Upper lobe of right lung (tissue), 1 donor: ENCODE measurements at regions not wholly inside any gene's neighbourhood (a gene's known extent, or its start where the extent isn't known, plus 50 kb on each side); places are given as distances from the start of the nearest gene placed in this dataset.

Experiments
- ATAC-seq: fragments of 200-7000 bp; cut with Tn5 transposase; one replicate; pipeline ENCODE4 v1.9.1; 2020; ENCODE audit warnings: mild to moderate bottlenecking, moderate library complexity
- DNase-seq: peaks from one replicate; pipeline ENCODE4 v3.0.0-alpha.2; 2020
- H3K27ac ChIP-seq: fragments of 200-600 bp; one replicate; pipeline ENCODE4 v1.8.0; 2022
- H3K27me3 ChIP-seq: fragments of 200-600 bp; one replicate; pipeline ENCODE4 v1.8.0; 2022; ENCODE audit warnings: mild to moderate bottlenecking
- H3K36me3 ChIP-seq: fragments of 200-600 bp; one replicate; pipeline ENCODE4 v1.8.0; 2022
- H3K4me1 ChIP-seq: fragments of 200-600 bp; one replicate; pipeline ENCODE4 v1.8.0; 2022
- H3K4me3 ChIP-seq: fragments of 200-600 bp; one replicate; pipeline ENCODE4 v1.8.0; 2022; ENCODE audit warnings: mild to moderate bottlenecking
- H3K9me3 ChIP-seq: fragments of 200-600 bp; one replicate; pipeline ENCODE4 v1.8.0; 2022
- intact Hi-C: fragments of 100-400 bp; cut with DNase I; formaldehyde crosslinking; loops from one replicate; pipeline ENCODE4 v1.11.0; 2022
- TF ChIP-seq, protein P1 (sequence below): fragments of 200-600 bp; IDR thresholded peaks from one replicate; pipeline ENCODE4 v1.8.0; 2022; ENCODE audit warnings: antibody characterized with exemption
- donor health status: DM: no; HTN: yes; CAD: no; lungs with severe emphysema.

DNA sequence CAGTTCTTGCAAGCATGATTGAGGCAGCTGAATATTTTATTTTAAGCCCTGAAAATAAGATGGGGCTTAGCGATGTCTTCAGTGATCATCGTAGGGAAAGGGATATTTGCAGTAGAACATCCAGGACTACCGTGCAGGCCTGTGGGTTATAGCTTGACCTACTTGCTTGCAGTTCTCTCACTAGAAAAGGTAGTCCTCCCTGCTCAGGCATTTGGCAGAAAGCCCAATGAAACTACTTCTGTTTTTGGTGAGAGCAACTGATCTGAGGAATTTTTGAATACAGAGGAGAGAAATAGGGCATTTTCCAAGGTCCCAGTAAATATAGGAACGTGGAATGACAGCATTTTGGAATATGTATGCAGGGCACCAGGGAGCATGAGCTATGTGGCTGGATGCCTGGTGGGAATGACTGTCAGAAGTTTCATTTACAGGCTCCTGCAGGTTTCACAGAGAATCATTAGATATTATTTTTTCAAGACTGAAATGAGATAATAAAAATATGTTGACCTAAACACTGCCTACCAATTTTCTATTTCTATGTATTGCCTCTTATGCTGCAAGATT is 417.9 kb upstream of the ACTBL2 start:
- TF ChIP-seq, protein P1, sequence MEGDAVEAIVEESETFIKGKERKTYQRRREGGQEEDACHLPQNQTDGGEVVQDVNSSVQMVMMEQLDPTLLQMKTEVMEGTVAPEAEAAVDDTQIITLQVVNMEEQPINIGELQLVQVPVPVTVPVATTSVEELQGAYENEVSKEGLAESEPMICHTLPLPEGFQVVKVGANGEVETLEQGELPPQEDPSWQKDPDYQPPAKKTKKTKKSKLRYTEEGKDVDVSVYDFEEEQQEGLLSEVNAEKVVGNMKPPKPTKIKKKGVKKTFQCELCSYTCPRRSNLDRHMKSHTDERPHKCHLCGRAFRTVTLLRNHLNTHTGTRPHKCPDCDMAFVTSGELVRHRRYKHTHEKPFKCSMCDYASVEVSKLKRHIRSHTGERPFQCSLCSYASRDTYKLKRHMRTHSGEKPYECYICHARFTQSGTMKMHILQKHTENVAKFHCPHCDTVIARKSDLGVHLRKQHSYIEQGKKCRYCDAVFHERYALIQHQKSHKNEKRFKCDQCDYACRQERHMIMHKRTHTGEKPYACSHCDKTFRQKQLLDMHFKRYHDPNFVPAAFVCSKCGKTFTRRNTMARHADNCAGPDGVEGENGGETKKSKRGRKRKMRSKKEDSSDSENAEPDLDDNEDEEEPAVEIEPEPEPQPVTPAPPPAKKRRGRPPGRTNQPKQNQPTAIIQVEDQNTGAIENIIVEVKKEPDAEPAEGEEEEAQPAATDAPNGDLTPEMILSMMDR, result no peak
- ATAC-seq, result peak; percentile 39

DNA sequence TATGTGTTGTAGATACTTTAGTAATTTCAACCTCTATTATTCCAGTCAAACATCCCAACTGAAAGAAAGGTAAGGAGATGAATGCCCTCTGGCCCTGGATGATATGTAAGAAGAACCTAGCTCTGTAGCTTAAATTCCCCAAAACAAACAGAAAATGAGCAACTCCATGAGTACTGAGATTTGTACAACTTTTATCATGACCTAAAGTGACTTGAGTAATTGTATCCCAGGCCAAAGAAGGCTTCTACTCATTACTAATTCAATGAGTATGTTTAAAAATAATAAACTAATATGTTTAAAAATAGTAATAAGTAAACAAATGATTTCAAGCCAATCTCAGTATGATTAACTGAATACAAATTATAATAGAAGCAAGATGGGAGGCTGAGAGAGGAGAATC is 414.0 kb upstream of the ACTBL2 start:
- Histone ChIP-seq H3K27ac (no peak overlapping the region), H3K4me1 (no peaks in the 10 kb centered on the region), H3K4me3 (no peak overlapping the region), H3K9me3 (no peaks in the 10 kb centered on the region), H3K36me3 (no peaks in the 10 kb centered on the region), H3K27me3 (no peaks in the 10 kb centered on the region)
- ATAC-seq (no peak), DNase-seq (no peak)
- intact Hi-C loops, result no loop called here
- TF ChIP-seq, protein P1, result no peak

More for the DNA sequence above, 417.9 kb upstream of the ACTBL2 start:
- no peak overlapping the region for H3K27ac ChIP-seq
- H3K9me3 ChIP-seq, result no peaks in the 10 kb centered on the region
- no peaks in the 10 kb centered on the region for H3K36me3 ChIP-seq
- intact Hi-C loops, result no loop called here
- DNase-seq, result no peak
- H3K27me3 ChIP-seq, result no peaks in the 10 kb centered on the region
- no peak overlapping the region for H3K4me3 ChIP-seq
- H3K4me1 ChIP-seq, result no peaks in the 10 kb centered on the region

DNA sequence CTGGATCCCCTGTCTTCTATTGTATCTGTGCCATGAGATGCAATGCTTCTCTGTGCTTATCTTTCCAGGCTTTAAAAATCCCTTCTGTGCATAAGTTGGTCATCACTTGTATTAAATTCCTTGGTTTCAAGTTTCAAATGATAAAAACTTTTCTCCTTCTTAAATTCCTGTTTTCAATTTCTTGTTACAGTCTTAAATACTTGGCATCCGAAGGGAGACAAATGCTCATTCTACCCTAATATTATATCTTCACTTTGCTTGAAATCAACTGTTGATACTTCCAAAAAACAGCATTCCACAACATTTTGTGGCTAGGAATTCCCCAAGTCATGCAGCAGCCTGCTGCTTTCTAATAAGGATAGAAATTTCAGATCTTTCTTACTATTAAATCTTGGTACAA is 413.2 kb upstream of the ACTBL2 start:
- Histone ChIP-seq H3K36me3 (no peaks in the 10 kb centered on the region), H3K27ac (no peak overlapping the region), H3K4me1 (no peaks in the 10 kb centered on the region), H3K27me3 (no peaks in the 10 kb centered on the region), H3K9me3 (no peaks in the 10 kb centered on the region), H3K4me3 (no peak overlapping the region)
- ATAC-seq (no peak), DNase-seq (no peak)
- intact Hi-C loops, result no loop called here
- TF ChIP-seq, protein P1, result no peak

DNA sequence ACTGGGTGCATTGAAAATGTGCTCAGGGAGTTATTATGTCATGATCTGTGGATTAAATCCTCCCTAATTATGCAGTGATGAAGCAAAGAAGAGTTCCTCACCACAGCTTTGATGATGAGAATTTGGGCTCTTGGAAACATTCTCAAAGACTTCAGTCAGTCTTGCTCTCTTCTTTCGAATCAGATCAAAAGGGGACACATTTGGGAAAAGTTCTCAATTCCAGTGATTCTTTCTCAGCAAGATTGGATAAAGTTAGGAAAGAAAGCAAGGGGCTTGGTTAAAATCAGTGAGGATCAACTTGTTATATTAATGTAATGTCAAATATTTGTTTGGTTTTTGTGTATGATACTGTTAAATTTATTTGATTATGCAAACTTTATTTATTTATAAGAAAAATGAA is 411.3 kb upstream of the ACTBL2 start:
- ATAC-seq (no peak), DNase-seq (no peak)
- H3K27ac ChIP-seq, result no peak overlapping the region
- no peak overlapping the region for H3K4me3 ChIP-seq
- no peaks in the 10 kb centered on the region for H3K36me3 ChIP-seq
- intact Hi-C loops, result no loop called here
- H3K9me3 ChIP-seq, result no peaks in the 10 kb centered on the region
- H3K27me3 ChIP-seq, result no peaks in the 10 kb centered on the region
- TF ChIP-seq, protein P1, result no peak
- H3K4me1 ChIP-seq, result no peaks in the 10 kb centered on the region

DNA sequence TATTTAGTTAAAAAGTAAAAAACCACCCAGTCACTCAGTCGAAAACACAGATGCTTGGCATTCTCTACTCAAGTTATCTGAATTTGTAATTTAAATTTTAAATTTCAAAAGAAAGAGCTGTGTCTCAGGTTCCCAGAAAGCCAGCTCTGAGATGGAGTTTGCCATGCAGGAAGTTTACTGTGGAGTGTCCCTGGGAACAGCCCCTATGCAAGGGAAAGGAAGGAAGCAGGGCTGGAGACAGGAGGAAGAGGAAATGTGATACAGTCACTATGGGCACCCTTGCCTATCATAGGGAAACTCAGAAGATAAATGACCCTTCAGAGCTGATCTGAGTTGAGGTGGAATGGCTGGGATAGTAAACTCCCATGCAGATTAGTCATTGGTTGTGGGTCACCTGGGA is 408.8 kb upstream of the ACTBL2 start:
- peaks cover 5% of the 10 kb centered on the region for H3K4me1 ChIP-seq
- intact Hi-C loops, result no loop called here
- no peak for DNase-seq
- no peak overlapping the region for H3K27ac ChIP-seq
- no peak overlapping the region for H3K4me3 ChIP-seq
- H3K36me3 ChIP-seq, result no peaks in the 10 kb centered on the region
- no peaks in the 10 kb centered on the region for H3K27me3 ChIP-seq
- peak; percentile 33 for ATAC-seq
- TF ChIP-seq, protein P1, result no peak
- H3K9me3 ChIP-seq, result no peaks in the 10 kb centered on the region

DNA sequence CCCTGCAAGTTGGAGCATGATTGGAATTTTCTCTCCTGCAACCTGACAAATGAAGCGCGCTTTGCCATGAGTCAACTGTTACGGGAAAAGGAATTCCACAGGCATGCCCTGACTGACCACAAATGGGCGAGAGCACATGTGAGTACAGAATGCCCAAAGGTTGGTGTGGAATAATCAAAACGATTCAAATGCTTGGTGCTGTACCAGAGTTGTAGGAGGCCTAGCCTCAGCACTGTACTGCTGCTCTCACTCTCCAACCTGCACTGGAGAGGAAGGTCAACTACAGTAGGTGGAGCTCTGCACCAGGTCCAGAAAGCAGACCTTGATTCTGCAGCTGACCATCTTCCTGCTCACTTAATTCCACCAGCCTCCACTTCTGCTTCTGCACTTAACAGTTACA is 406.9 kb upstream of the ACTBL2 start:
- ATAC-seq, result peak; percentile 71
- TF ChIP-seq, protein P1, result peak; percentile 33
- Histone ChIP-seq H3K27ac (no peak overlapping the region), H3K4me1 (peaks cover 5% of the 10 kb centered on the region), H3K9me3 (no peaks in the 10 kb centered on the region), H3K27me3 (no peaks in the 10 kb centered on the region), H3K4me3 (no peak overlapping the region), H3K36me3 (no peaks in the 10 kb centered on the region)
- DNase-seq, result no peak
- intact Hi-C loops, result loop anchor here (5.0 kb wide), 1 partner anchor 568 kb away; no protein-coding TSS in a partner anchor
